ENCODE measurements at regions not wholly inside any gene's neighbourhood (a gene's known extent, or its start where the extent isn't known, plus 50 kb on each side); places are given as distances from the start of the nearest gene placed in this dataset.

- H3K36me3 Mint-ChIP-seq = no peaks in the 10 kb centered on the region
- TF ChIP-seq CTCF (IDR thresholded peaks at IDR 0.05; ENCODE audit: unreplicated experiment) = no peak
- peaks cover 6% of the 10 kb centered on the region for H3K4me1 Mint-ChIP-seq
- peaks cover 4% of the 10 kb centered on the region for H3K27me3 Mint-ChIP-seq (ENCODE audit: low read depth)
- H3K4me3 Mint-ChIP-seq = peak overlapping the region; percentile 16
- H3K9me3 Mint-ChIP-seq = no peaks in the 10 kb centered on the region
- no peak for DNase-seq (ENCODE audit: low spot score in 2 of 2, unreplicated experiment in 2 of 2)
- H3K27ac Mint-ChIP-seq = peak overlapping the region; percentile 28
Measured at GRCh38 chr6:93784794-93785693, 365.7 kb upstream of the EPHA7 start.

- Mint-ChIP-seq H3K27me3 (ENCODE audit: low read depth) (no peaks in the 10 kb centered on the region), H3K4me3 (peak overlapping the region; percentile 16), H3K4me1 (peaks cover 9% of the 10 kb centered on the region), H3K36me3 (no peaks in the 10 kb centered on the region), H3K27ac (peak overlapping the region; percentile 72), H3K9me3 (no peaks in the 10 kb centered on the region)
- DNase-seq (ENCODE audit: low spot score in 2 of 2, unreplicated experiment in 2 of 2) = peak in 1 of 2 experiments; percentile 37
- TF ChIP-seq CTCF (IDR thresholded peaks at IDR 0.05; ENCODE audit: unreplicated experiment) = no peak
Measured at GRCh38 chr6:93779086-93779841, 359.9 kb upstream of the EPHA7 start.

DNA sequence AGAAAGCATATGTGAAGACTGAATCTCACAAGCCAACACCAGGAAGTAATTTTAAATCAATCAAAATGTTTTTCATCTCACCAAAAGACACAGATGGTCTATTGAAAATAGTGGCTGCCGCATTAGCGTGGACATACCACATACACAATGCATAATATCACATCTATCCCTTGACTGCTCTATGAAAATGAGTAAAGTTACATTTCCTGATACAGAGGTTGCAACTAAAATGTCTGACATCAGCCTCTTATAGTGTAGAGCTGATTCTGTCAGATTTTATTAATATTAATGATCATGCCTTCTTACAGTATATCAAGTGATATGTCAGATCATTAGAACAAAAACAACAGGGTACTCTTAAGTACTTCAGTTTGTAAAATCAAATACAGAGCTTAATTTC, 339.8 kb upstream of the EPHA7 start:
- H3K27ac Mint-ChIP-seq = no peak overlapping the region
- H3K9me3 Mint-ChIP-seq = peaks cover 11% of the 10 kb centered on the region
- H3K36me3 Mint-ChIP-seq = no peaks in the 10 kb centered on the region
- no peak for TF ChIP-seq CTCF (IDR thresholded peaks at IDR 0.05; ENCODE audit: unreplicated experiment)
- no peaks in the 10 kb centered on the region for H3K27me3 Mint-ChIP-seq (ENCODE audit: low read depth)
- H3K4me3 Mint-ChIP-seq = no peak overlapping the region
- no peak for DNase-seq (ENCODE audit: low spot score in 2 of 2, unreplicated experiment in 2 of 2)
- no peaks in the 10 kb centered on the region for H3K4me1 Mint-ChIP-seq

DNA sequence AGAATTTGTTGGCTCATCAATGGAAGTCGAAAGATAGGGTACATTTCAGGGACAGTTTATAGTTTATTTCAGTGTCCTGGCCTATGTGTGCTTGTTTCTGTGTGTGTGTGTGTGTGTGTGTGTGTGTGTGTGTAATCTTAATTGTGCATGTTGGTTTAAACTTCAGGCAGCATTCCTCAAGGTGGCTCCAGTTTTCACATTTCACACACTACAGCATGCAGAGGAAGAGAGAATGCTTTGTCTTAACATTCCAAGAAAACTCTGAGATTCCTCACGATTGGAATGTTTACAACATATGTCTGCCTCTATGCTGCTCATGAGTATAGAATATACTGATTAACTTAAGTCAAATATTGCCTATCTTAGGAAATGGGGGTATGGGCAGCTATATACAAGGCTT, 332.6 kb upstream of the EPHA7 start:
- H3K4me1 Mint-ChIP-seq = no peaks in the 10 kb centered on the region
- no peak overlapping the region for H3K4me3 Mint-ChIP-seq
- H3K27me3 Mint-ChIP-seq (ENCODE audit: low read depth) = no peaks in the 10 kb centered on the region
- peaks cover 13% of the 10 kb centered on the region for H3K9me3 Mint-ChIP-seq
- H3K36me3 Mint-ChIP-seq = no peaks in the 10 kb centered on the region
- DNase-seq (ENCODE audit: low spot score in 2 of 2, unreplicated experiment in 2 of 2) = no peak
- TF ChIP-seq CTCF (IDR thresholded peaks at IDR 0.05; ENCODE audit: unreplicated experiment) = no peak
- no peak overlapping the region for H3K27ac Mint-ChIP-seq

DNA sequence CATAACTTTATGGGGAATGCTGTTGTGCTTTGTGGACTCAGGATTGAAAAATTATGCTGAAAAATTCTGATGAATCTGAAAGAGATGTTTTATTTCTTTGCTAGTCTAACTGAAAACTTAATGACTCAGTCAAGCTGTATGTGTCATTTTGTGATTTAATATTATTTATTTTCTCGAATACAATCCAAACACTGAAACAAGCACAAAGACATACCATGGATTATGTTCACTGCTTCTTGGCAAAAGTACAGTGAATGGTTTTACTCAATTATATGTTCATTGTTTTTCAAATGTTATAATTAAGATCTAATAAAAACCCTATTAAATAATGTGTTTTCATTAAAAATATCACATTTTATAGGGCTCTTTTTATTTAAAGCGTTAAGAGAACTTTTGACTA, 330.6 kb upstream of the EPHA7 start:
- Mint-ChIP-seq H3K4me3 (no peak overlapping the region), H3K4me1 (no peaks in the 10 kb centered on the region), H3K27ac (no peak overlapping the region), H3K36me3 (no peaks in the 10 kb centered on the region), H3K27me3 (ENCODE audit: low read depth) (no peaks in the 10 kb centered on the region), H3K9me3 (peaks cover 7% of the 10 kb centered on the region)
- TF ChIP-seq CTCF (IDR thresholded peaks at IDR 0.05; ENCODE audit: unreplicated experiment) = no peak
- DNase-seq (ENCODE audit: low spot score in 2 of 2, unreplicated experiment in 2 of 2) = no peak
